Ovary (tissue), 3 donors: ENCODE measurements at regions not wholly inside any gene's neighbourhood (a gene's known extent, or its start where the extent isn't known, plus 50 kb on each side); places are given as distances from the start of the nearest gene placed in this dataset.

Source experiments
- CTCF ChIP-seq, 3 donors: fragments of 450-650 bp in 2 of 3; fragments of 200-600 bp in 1 of 3; IDR thresholded peaks; one replicate each; pipeline versions ENCODE4 v1.5.1 to v1.8.0; 2016 to 2022; ENCODE audit warnings: antibody characterized with exemption in 3 of 3, mild to moderate bottlenecking in 1 of 3
- POLR2A ChIP-seq: fragments of 450-650 bp; IDR thresholded peaks from one replicate; pipeline ENCODE4 v1.6.1; 2017; ENCODE audit warnings: antibody characterized with exemption, mild to moderate bottlenecking, moderate library complexity
- donor health status: DM: no; HTN: no; CAD: no.

- no peak for TF ChIP-seq CTCF (IDR thresholded peaks at IDR 0.05)
- TF ChIP-seq POLR2A, result no peak
Observed at GRCh38 chr10:47060993-47061500, 149.8 kb downstream of the PTPN20 start.
